ENCODE measurements at regions not wholly inside any gene's neighbourhood (a gene's known extent, or its start where the extent isn't known, plus 50 kb on each side); places are given as distances from the start of the nearest gene placed in this dataset.
A peak's percentile ranks its signal among the peaks of the same experiment; 100 is the strongest.

DNA sequence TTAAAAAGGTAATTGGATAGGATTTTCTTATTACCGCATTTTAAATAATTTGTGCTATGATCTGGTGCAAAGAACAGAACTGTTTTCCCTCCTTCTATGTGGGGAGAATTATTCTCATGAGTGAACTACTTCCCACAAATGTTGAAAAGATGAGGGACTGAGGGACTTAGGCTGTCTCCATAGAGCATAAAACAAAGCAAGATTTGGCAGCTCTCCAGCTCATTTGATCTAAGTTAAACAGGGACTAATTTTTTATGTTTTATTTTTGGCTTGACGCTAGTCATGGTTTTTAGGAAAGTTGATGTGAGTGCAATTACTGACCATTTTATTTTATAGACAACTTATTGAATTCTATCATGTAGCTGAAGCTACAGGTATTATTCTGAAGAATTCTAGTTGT is 362.3 kb downstream of the HLX start:
- Histone ChIP-seq H3K9me3 (replicated peaks in 1 of 2; ENCODE audit: control insufficient read depth in 1 of 2, insufficient read depth in 1 of 2, low read length in 2 of 2) (no peaks in the 10 kb centered on the region), H3K4me1 (ENCODE audit: control insufficient read depth in 1 of 2, insufficient read depth in 2 of 2, low read length in 2 of 2) (peaks cover 5 to 22% of the 10 kb centered on the region in 2 donors), H2AFZ (ENCODE audit: insufficient read depth, low read depth, low read length, poor library complexity, severe bottlenecking) (no peak overlapping the region), H3K27me3 (ENCODE audit: control insufficient read depth in 2 of 2, insufficient read depth in 2 of 2, low read length in 2 of 2) (no peaks in the 10 kb centered on the region), H3K4me2 (replicated peaks; ENCODE audit: extremely low read depth, low read length, poor library complexity, severe bottlenecking) (no peak overlapping the region), H3K9ac (ENCODE audit: insufficient read depth, low read length, poor library complexity, severe bottlenecking) (no peak overlapping the region), H3K4me3 (replicated peaks in 1 of 3; ENCODE audit: low read depth in 2 of 3, low read length in 3 of 3) (no peak overlapping the region), H4K20me1 (ENCODE audit: insufficient read depth, low read length) (no peaks in the 10 kb centered on the region), H3K36me3 (replicated peaks in 1 of 2; ENCODE audit: control insufficient read depth in 1 of 2, insufficient read depth in 2 of 2, low read length in 2 of 2) (no peaks in the 10 kb centered on the region), H3K27ac (ENCODE audit: low read depth in 1 of 2, low read length in 2 of 2) (peak overlapping the region in 1 of 2 donors; percentile 42), H3K79me2 (ENCODE audit: insufficient read depth, low read length) (no peaks in the 10 kb centered on the region)
- Mint-ChIP-seq H3K9me3 (peaks cover 0 to 3% (median 0%) of the 10 kb centered on the region in 7 donors), H3K27me3 (ENCODE audit: low read depth in 3 of 3) (peaks cover 0 to 2% (median 1%) of the 10 kb centered on the region in 3 donors), H3K27ac (no peak overlapping the region), H3K36me3 (no peaks in the 10 kb centered on the region), H3K4me1 (peaks cover 15% of the 10 kb centered on the region), H3K4me3 (no peak overlapping the region)
- intact Hi-C loops (cut with micrococcal nuclease) = no loop called here
- WGBS (ENCODE audit: insufficient coverage) = no CpG with 5 or more reads among the region's 2 CpGs
- no peak for TF ChIP-seq CTCF (IDR thresholded peaks at IDR 0.05)
- DNase-seq = no peak

GRCh38 chr1:221246067-221246466 is 366.8 kb downstream of the HLX start:
- Histone ChIP-seq H4K20me1 (ENCODE audit: insufficient read depth, low read length) (no peaks in the 10 kb centered on the region), H3K36me3 (replicated peaks in 1 of 2; ENCODE audit: control insufficient read depth in 1 of 2, insufficient read depth in 2 of 2, low read length in 2 of 2) (no peaks in the 10 kb centered on the region), H3K27ac (ENCODE audit: low read depth in 1 of 2, low read length in 2 of 2) (no peak overlapping the region), H3K4me2 (replicated peaks; ENCODE audit: extremely low read depth, low read length, poor library complexity, severe bottlenecking) (no peak overlapping the region), H3K27me3 (ENCODE audit: control insufficient read depth in 2 of 2, insufficient read depth in 2 of 2, low read length in 2 of 2) (no peaks in the 10 kb centered on the region), H2AFZ (ENCODE audit: insufficient read depth, low read depth, low read length, poor library complexity, severe bottlenecking) (no peak overlapping the region), H3K4me3 (replicated peaks in 1 of 3; ENCODE audit: low read depth in 2 of 3, low read length in 3 of 3) (no peak overlapping the region), H3K79me2 (ENCODE audit: insufficient read depth, low read length) (no peaks in the 10 kb centered on the region), H3K4me1 (ENCODE audit: control insufficient read depth in 1 of 2, insufficient read depth in 2 of 2, low read length in 2 of 2) (peaks cover 1 to 17% of the 10 kb centered on the region in 2 donors), H3K9me3 (replicated peaks in 1 of 2; ENCODE audit: control insufficient read depth in 1 of 2, insufficient read depth in 1 of 2, low read length in 2 of 2) (no peaks in the 10 kb centered on the region), H3K9ac (ENCODE audit: insufficient read depth, low read length, poor library complexity, severe bottlenecking) (no peak overlapping the region)
- Mint-ChIP-seq H3K4me1 (peaks cover 11% of the 10 kb centered on the region), H3K4me3 (no peak overlapping the region), H3K36me3 (no peaks in the 10 kb centered on the region), H3K27me3 (ENCODE audit: low read depth in 3 of 3) (peaks cover 0 to 2% (median 1%) of the 10 kb centered on the region in 3 donors), H3K9me3 (peaks cover 0 to 3% (median 0%) of the 10 kb centered on the region in 7 donors), H3K27ac (no peak overlapping the region)
- WGBS (ENCODE audit: insufficient coverage) = no CpG with 5 or more reads among the region's 2 CpGs
- TF ChIP-seq CTCF (IDR thresholded peaks at IDR 0.05) = no peak
- intact Hi-C loops (cut with micrococcal nuclease) = no loop called here
- no peak for DNase-seq

Measured in CD14-positive monocyte (primary cell).